SU-DHL-6 (cell line): ENCODE measurements at regions not wholly inside any gene's neighbourhood (a gene's known extent, or its start where the extent isn't known, plus 50 kb on each side); places are given as distances from the start of the nearest gene placed in this dataset.

Experiments used
- H2AFZ ChIP-seq: fragments of 200-600 bp; sonication (generic); 2 replicates; pipeline ENCODE4 v1.6.1; 2014; ENCODE audit warnings: low read depth, mild to moderate bottlenecking, moderate library complexity, mixed read lengths, antibody characterized with exemption, low read length; ENCODE audit not compliant: severe bottlenecking
- H3F3A ChIP-seq: fragments of 200-600 bp; shearing (Covaris generic); 2 replicates; pipeline ENCODE4 v1.6.0; 2016; ENCODE audit warnings: antibody characterized with exemption, mild to moderate bottlenecking; ENCODE audit not compliant: insufficient read depth
- H3K27ac ChIP-seq: fragments of 200-600 bp; sonication (generic); 2 replicates; pipeline ENCODE4 v1.5.1; 2016; ENCODE audit warnings: low read depth, mild to moderate bottlenecking, low read length, moderate library complexity, mixed read lengths
- H3K27me3 ChIP-seq: fragments of 200-600 bp; sonication (generic), shearing (Covaris generic); 2 replicates; pipeline ENCODE4 v1.6.0; 2014; ENCODE audit warnings: mild to moderate bottlenecking, low read length
- H3K36me3 ChIP-seq: fragments of 200-600 bp; sonication (generic); 2 replicates; pipeline ENCODE4 v1.6.1; 2014; ENCODE audit warnings: mild to moderate bottlenecking, low read length, mixed read lengths
- H3K4me2 ChIP-seq: fragments of 300-600, 200-600 bp; shearing (Covaris generic), sonication (generic); 2 replicates; pipeline ENCODE4 v1.6.0; 2014; ENCODE audit warnings: low read length, low read depth, mild to moderate bottlenecking; ENCODE audit not compliant: poor library complexity, severe bottlenecking
- H3K4me3 ChIP-seq: fragments of 200-600 bp; sonication (generic); 2 replicates; pipeline ENCODE4 v1.5.1; 2014; ENCODE audit warnings: antibody characterized with exemption, low read length, mild to moderate bottlenecking, mixed read lengths; ENCODE audit not compliant: insufficient read depth, poor library complexity, severe bottlenecking
- H3K79me2 ChIP-seq: fragments of 200-600 bp; sonication (generic); 2 replicates; pipeline ENCODE4 v1.6.1; 2014; ENCODE audit warnings: mild to moderate bottlenecking, low read length, moderate library complexity; ENCODE audit not compliant: insufficient read depth
- H3K9ac ChIP-seq: fragments of 200-600 bp; sonication (generic); 2 replicates; pipeline ENCODE4 v1.7.0; 2014; ENCODE audit warnings: mild to moderate bottlenecking, low read length
- H3K9me2 ChIP-seq: fragments of 200-600 bp; sonication (generic); replicated peaks from 2 replicates; pipeline ENCODE4 v1.6.1; 2014; ENCODE audit warnings: low read length; ENCODE audit not compliant: insufficient read depth
- H3K9me3 ChIP-seq: fragments of 200-600 bp; sonication (generic); 2 replicates; pipeline ENCODE4 v1.6.1; 2014; ENCODE audit warnings: low read length, mixed read lengths; ENCODE audit not compliant: insufficient read depth
- H4K20me1 ChIP-seq: fragments of 200-600 bp; sonication (generic); 2 replicates; pipeline ENCODE4 v1.6.1; 2014; ENCODE audit warnings: low read depth, mild to moderate bottlenecking, antibody characterized with exemption, low read length, moderate library complexity, mixed read lengths
- EZH2phosphoT487 ChIP-seq: fragments of 200-600 bp; sonication (generic), shearing (Covaris generic); conservative IDR thresholded peaks from 2 replicates; pipeline ENCODE4 v1.6.1; 2018; ENCODE audit warnings: mild to moderate bottlenecking, antibody characterized with exemption, low read length, moderate library complexity, mixed read lengths
- TF ChIP-seq, protein P1 (sequence below): fragments of 200-600 bp; sonication (generic); IDR thresholded peaks from one replicate; pipeline ENCODE4 v1.5.1; 2017; ENCODE audit warnings: antibody characterized with exemption, mild to moderate bottlenecking, low read length, moderate library complexity; ENCODE audit not compliant: insufficient read depth, poor library complexity, severe bottlenecking

DNA sequence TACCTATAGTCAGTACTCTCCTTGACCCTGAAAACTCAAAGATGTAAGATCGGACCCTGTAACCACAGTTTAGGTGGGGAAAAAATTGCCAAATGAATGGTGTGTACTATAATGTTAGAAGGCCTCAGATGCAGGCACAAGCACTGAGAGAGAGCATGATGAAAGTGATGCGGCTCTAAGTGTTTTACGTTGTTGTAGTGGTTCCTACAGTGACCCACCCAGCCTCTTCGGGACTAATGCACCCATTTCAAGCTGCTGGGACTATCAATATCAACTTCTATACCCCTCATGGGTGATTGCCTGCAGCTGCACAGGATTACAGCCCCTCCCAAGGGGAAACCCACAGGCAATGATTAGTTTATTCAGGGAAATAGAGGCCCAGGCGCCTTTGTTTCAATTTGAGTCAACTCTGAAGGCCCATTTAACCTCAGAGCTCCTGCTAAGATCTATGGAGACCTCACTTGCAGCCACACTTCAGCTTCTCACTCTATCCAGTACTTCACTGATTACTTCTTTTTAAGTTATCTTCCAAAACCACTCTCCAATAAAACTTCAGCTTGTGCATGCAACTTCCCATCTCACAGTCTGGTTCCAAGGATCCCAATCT is 340.7 kb downstream of the NR2F1-AS1 start:
- TF ChIP-seq, protein P1, sequence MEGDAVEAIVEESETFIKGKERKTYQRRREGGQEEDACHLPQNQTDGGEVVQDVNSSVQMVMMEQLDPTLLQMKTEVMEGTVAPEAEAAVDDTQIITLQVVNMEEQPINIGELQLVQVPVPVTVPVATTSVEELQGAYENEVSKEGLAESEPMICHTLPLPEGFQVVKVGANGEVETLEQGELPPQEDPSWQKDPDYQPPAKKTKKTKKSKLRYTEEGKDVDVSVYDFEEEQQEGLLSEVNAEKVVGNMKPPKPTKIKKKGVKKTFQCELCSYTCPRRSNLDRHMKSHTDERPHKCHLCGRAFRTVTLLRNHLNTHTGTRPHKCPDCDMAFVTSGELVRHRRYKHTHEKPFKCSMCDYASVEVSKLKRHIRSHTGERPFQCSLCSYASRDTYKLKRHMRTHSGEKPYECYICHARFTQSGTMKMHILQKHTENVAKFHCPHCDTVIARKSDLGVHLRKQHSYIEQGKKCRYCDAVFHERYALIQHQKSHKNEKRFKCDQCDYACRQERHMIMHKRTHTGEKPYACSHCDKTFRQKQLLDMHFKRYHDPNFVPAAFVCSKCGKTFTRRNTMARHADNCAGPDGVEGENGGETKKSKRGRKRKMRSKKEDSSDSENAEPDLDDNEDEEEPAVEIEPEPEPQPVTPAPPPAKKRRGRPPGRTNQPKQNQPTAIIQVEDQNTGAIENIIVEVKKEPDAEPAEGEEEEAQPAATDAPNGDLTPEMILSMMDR: no peak
- TF ChIP-seq EZH2phosphoT487: no peak

DNA sequence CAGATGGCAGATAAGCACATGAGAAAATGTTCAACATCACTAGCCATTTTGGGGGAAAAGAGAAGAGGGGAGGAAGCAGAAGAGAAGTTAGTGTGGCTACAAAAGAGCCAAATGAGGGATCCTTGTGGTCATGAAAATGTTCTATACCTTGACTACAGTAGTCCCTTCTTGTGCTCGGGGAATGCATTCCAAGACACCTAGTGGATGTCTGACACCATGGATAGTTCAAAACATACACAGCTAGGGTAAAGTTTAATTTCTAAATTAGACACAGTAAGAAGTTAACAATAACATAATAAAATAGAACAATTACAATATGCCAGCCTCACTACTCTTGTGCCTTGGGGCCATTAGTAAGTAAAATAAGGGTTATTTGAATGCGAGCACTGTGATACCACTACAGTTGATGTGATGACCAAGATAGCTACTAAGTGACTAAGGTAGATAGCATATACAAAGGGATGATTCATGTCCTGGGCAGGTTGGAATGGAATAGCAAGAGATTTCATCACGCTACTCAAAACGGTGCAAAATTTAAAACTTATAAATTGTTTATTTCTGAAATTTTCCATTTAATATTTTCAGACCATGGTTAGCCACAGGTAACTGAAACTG is 344.1 kb downstream of the NR2F1-AS1 start:
- Histone ChIP-seq H3K27ac (no peak overlapping the region), H3K9ac (no peak overlapping the region)

More for the DNA sequence above, 340.7 kb downstream of the NR2F1-AS1 start:
- H3K9me2 ChIP-seq: no peaks in the 10 kb centered on the region
- H3K79me2 ChIP-seq: no peaks in the 10 kb centered on the region
- H3K4me2 ChIP-seq: no peak overlapping the region
- H3K36me3 ChIP-seq: no peaks in the 10 kb centered on the region
- no peaks in the 10 kb centered on the region for H3K27me3 ChIP-seq
- no peak overlapping the region for H3K9ac ChIP-seq
- H3K27ac ChIP-seq: no peak overlapping the region
- no peaks in the 10 kb centered on the region for H4K20me1 ChIP-seq
- H3K9me3 ChIP-seq: no peaks in the 10 kb centered on the region
- no peak overlapping the region for H3K4me3 ChIP-seq
- H2AFZ ChIP-seq: no peak overlapping the region
- H3F3A ChIP-seq: no peaks in the 10 kb centered on the region

DNA sequence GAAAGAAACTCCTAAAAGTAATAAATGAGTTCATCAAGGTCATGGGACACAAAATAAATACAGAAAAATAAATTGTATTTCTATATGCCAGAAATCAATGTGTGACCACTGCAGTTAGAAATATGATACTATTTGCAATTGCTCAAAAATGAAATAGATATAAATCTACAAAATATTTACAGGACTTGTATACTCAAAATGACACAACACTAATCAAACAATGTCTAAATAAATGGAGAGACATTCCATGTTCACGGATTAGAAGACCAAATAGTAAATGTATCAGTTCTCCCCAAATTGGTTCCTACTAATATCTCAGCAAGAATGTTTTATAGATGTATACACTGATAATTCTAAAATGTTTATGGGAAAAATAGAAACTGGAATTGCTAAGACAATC is 345.3 kb downstream of the NR2F1-AS1 start:
- Histone ChIP-seq H3K27me3 (no peaks in the 10 kb centered on the region), H3K9me2 (no peaks in the 10 kb centered on the region), H3K4me3 (no peak overlapping the region), H3K4me2 (no peak overlapping the region), H3K27ac (no peak overlapping the region), H3K36me3 (no peaks in the 10 kb centered on the region), H2AFZ (no peak overlapping the region), H3K9ac (no peak overlapping the region), H3F3A (no peaks in the 10 kb centered on the region), H3K79me2 (no peaks in the 10 kb centered on the region), H4K20me1 (no peaks in the 10 kb centered on the region), H3K9me3 (no peaks in the 10 kb centered on the region)
- no peak for TF ChIP-seq EZH2phosphoT487
- TF ChIP-seq, protein P1: no peak

More for the DNA sequence above, 344.1 kb downstream of the NR2F1-AS1 start:
- TF ChIP-seq, protein P1: no peak
- TF ChIP-seq EZH2phosphoT487: no peak
- H3K9me3 ChIP-seq: no peaks in the 10 kb centered on the region
- H3K9me2 ChIP-seq: no peaks in the 10 kb centered on the region
- H3K36me3 ChIP-seq: no peaks in the 10 kb centered on the region
- H2AFZ ChIP-seq: no peak overlapping the region
- H3K79me2 ChIP-seq: no peaks in the 10 kb centered on the region
- H4K20me1 ChIP-seq: no peaks in the 10 kb centered on the region
- no peaks in the 10 kb centered on the region for H3F3A ChIP-seq
- no peaks in the 10 kb centered on the region for H3K27me3 ChIP-seq
- no peak overlapping the region for H3K4me3 ChIP-seq
- H3K4me2 ChIP-seq: no peak overlapping the region
